Activated CD8-positive, alpha-beta memory T cell treated with anti-CD3 and anti-CD28 coated beads, Interleukin-2, amount 50 U/mL, for 24 hours (primary cell): ENCODE measurements at regions not wholly inside any gene's neighbourhood (a gene's known extent, or its start where the extent isn't known, plus 50 kb on each side); places are given as distances from the start of the nearest gene placed in this dataset.

Experiments
- DNase-seq: peaks from one replicate; pipeline ENCODE4 v3.0.0-alpha.2; 2020; ENCODE audit errors: extremely low read depth

DNA sequence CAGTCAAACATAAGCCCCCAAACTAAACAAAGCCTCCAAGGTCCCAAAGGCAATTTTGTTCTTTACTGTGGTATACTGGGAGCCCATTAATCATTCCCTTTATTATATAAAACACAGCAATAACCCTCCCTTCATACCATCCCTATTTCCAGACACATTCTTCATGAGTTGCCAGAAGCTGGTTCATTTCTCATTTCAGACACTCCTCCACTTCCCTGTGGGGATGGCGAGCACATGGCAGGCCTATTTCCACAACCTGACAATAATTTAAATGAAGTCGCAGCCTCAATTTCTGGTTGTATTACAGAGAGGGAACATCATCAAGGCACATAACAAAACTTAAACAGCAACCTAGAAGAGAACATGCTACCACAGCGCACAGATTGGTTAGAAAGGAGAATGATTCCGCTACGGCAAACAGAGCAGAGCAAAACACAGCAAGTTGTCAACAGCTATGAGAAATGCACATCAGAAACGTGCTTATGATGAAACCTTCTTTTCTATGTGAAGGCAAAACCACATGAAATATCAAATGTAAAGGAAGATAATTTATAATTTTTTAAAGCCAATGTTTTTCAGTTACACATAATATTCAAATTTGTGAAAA lies 63.3 kb upstream of the ARHGEF3 start:
- DNase-seq: no peak

DNA sequence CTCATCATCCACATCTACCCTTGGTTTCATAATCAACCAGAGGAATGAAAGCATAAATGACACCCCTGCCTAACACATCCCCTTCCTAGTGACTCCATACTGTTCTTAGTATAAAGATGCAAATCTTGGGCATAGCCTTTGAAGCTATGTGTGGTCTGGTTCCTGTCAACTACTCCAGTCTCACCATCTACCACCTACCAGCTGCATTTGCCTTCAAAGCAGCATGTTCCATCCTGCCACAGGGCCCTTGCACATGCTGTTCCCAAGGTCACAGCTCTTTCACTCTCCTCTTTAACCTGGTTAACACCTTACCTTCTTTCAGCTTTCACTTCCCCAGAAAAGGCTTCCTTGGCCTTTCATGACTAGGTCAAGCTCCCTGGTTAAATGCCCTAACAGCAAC lies 62.3 kb upstream of the ARHGEF3 start:
- DNase-seq: no peak

DNA sequence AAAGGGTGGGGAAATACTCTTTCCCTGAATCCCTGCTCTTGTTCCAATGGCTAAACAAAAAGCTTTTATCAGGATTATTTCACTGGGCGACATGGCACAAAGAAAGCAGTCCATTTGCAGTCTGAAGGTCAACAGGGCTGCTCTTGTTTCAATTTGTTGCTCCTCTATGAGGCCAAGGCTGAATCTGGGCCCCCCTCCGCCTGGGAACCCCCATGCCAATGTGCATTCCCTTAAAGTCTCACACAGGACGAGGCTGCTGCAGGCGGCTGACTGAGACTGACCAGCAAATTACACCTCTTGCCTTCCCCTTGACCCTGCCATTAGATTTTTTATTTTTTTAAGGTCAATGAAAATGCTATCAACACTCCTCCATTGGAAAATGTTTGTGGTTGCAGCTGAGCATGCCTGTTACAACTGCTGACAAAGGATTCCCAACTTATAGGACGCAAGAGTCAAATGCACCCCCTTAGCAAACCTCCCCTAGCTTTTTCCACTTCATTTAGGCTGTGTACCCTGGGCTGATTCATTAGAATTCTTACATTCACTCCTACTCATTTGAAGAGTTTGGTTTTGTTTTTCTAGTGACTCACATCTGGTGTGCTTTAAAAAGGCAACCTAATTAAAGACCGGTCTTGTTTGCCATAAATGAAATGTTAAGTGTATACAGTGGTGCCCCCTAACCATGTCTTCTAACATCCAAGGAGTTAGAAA lies 60.8 kb upstream of the ARHGEF3 start:
- no peak for DNase-seq

DNA sequence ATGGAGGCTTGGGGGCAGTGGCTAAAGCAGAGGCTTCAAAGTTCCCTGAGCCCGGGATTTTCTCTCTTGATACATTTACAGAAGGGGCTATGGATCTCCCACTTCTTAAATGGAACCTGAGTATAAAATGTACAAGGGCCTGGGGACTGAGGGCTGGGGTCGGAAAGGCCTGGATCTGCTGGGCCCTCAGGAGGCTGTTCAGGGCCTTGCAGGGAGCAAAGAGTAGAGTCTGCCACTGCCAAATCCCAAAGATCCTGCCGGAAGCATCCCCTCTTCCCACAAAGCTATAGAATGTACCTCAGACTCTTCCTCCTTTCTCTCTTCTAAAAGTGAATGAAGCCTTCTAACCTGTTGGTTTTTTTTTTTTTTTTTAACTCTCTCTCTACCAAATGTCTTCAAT lies 59.8 kb upstream of the ARHGEF3 start:
- no peak for DNase-seq

DNA sequence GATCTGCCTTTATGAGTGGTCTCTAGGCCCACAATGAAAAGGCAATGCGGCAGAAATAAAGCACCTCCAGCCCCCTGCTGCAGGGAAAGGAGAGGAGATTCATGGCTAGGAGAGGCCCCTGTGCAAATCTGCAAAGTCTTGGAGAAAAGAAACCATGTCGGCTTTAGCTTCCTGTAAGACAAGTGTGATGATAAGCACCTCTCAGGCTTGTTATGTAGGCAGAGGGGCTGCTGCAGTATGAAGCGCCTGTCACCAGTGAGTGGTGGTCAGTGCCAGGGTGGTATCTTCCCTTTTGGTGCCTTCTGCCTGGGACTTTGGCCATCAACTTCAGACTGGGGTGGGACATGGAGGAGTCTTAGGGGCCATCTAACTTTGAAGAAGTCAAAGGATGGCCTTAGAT lies 59.2 kb upstream of the ARHGEF3 start:
- DNase-seq: no peak

DNA sequence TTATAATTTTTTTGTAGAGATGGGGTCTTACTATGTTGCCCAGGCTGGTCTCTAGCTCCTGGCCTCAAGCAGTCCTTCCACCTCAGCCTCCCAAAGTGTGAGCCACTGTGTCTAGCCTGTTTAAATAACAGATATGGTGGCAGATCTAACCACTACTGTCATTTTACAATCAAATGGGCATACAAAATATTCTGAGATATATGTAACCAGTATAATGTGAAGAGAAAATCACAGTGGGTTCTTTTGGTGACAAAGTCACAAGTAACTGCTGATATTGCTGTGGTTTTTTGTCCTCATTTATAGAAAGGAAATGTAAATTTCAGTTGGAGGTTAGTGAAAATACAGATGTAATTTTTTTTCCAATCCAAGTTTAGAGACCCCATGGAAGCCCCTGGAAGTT lies 58.6 kb upstream of the ARHGEF3 start:
- no peak for DNase-seq

DNA sequence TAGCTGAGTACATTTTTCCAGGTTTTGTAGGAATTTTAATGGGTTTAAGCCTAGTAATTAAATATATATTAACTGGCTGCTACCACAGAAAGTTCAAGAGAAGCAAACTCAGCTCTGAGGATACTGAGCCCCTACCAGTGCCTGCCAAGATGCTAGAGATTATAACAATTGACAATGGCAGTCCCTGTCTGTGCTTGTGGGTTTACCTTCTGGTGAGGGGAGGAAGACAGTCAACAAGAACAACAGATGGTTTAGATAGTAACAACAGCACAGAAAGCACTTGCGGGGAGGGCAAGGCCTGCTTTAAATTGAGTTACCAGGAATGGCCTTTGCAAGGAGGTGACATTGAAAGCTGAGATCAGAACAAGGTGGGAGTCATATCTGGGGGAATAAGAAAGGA lies 56.6 kb upstream of the ARHGEF3 start:
- no peak for DNase-seq

DNA sequence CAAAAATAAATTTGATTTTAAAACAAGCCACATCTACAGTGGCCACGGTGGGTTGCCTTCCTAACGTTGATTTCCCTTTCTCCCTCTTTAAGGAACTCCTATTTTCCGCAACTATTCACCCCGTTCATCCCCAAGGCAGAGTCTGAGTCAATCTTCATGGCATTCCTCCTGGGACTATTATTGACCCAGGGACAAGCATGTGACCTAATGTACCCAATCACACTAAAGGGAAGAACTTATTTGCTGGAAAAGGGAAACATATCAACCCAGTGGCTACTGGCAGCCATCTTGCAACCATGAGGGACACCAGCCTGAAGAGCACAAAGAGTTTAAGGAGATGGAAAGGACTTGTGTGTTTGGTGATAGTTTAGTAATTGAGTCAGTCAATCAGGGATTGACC lies 55.4 kb upstream of the ARHGEF3 start:
- DNase-seq: no peak

DNA sequence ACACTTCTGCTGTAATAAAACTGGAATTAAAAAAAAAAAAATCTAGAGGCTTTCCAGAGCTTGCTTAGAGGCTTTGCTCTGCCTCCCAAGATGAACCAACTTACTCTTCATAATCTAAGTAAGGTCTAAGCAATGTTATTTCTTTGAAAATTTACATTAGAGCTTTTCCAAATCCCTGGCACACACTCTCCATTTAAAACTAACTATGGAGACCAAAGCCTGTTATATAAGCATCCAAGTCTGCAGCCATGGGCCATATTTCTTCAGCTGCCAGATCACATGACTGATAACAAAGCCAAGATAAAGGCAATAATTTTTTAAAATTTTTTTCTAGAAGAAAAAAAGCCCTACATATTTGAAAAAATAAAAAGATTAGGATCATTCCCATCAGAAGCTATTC lies 55.0 kb upstream of the ARHGEF3 start:
- no peak for DNase-seq

DNA sequence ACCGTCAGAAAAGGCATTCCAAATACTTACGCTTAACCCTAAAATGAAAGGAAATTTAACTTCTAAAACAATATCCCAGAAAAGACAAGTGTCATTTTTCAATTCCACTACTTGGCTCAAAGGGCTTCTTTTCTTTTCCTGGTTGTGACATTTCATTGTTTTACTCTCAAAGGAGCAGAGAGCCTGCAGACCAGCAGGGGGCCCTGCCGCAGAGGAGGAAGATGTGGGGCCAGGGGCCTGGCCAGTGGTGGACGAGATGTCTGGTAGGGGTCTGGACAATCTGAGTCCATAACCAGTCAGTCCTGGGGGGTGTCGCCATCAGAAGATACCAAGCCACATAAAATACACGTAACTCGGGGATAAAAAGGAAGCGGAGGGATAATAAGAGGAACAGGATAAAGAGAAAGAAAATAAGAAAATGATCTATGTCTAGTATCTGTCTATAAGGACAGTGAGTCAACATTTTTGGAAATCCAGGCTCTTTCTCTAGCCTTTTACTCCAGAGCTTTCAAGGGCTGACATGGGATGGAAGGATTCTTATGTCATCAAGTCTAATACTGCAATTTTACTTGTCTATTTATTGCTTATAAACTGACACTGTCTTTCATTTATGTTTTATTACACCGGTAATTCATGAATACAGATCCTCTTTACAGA lies 54.2 kb upstream of the ARHGEF3 start:
- no peak for DNase-seq

DNA sequence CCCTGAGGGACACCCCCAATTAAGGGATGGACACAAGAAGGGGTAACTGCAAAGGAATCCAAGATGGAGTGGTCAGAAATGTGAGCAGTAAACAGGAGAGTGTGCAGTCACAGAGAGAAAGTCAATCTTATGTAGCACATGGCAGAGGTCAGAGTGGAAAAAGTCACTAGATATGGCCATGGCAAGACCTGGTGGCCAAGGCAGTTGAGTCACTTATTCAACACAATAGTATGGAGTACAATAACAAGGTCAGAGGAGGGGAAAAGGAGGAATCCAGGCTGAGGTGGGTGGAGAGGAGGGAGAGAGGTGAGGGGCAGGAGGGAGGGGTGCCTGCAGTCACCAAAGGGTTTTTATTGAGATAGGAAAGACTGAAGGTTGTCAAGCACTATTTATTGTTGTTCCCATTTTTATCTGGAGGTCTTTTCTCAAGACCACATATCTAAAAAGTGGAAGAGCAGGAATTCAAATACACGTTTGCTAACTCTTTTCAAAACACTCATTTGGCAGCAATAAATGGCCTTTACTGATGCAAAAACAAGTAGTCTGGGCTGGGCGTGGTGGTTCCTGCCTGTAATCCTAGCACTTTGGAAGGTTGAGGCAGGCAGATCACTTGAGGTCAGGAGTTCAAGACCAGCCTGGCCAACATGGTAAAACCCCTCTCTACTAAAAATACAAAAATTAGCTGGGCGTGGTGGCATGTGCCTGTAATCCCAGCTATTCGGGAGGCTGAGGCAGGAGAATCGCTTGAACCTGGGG lies 53.3 kb upstream of the ARHGEF3 start:
- DNase-seq: no peak

DNA sequence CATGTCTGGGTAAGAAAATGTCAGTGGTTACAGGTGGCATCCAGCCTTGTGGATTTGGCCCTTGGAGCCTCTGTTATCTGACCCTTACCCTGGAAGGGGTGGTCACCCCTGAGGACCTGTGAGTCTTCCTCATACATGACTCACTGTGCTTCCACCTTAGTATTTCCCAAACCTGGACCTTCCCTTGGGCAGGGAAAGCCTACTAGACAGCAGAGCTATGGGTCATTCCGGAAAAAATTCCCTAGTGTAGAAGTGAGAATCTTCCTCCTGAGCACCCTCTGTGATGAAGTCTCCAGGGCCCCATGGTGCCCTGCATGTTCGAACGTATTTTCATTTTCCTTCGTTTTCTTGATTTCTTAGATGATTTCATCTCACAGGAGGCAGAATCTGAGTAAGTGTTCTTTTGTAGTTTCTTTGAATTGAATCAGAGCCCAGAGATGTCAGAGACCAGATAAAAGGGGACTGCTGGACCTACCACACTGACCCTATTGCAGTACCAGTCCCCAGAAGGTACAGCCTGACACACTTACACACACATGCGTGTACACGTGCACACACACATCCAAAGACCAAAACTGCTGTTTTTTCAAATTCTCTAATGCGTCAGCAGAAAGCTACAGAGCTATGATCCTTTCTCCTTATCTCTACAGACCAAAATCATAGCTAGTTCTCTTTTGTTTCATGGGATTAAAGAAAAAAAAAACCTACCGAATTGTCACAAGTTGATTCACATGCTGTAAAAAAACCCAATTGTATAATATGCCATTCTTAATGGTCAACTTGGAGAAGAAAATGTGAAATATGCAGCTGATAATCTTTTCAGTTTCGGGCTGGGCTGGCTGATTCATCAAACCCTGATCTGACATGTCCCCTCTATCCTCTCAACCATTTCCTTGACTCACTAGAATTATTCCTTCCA lies 50.5 kb upstream of the ARHGEF3 start:
- no peak for DNase-seq
